Erythroblast (primary cell): ENCODE measurements at regions not wholly inside any gene's neighbourhood (a gene's known extent, or its start where the extent isn't known, plus 50 kb on each side); places are given as distances from the start of the nearest gene placed in this dataset.

Experiments
- GATA1 ChIP-seq: IDR thresholded peaks from 2 replicates; pipeline ENCODE4 v1.6.1; 2011; ENCODE audit warnings: low read depth, mild to moderate bottlenecking, control low read depth, low read length, moderate library complexity
- POLR2A ChIP-seq: IDR thresholded peaks from 2 replicates; pipeline ENCODE4 v1.6.1; 2011; ENCODE audit warnings: mild to moderate bottlenecking, low read length

DNA sequence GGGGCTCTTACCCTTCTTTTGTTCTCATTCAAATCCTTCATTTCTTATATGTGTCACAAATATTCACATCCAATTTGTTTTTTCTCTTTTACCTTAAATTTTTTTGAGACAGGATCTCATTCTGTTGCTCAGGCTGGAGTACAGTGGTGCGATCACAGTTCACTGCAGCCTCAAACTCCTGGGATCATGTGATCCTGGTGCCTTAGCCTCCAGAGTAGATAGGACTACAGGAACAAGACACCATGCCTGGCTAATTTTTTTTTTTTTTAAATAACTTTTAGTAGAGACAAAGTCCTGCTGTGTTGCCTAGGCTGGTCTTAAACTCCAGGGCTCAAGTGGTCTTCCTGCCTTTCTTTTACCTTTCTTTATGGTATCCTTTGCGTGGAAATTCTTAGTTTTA is 66.5 kb downstream of the POLR2M start:
- no peak for TF ChIP-seq POLR2A
- TF ChIP-seq GATA1 = no peak
